Cerebellar cortex (tissue), 1 donor: ENCODE measurements at regions not wholly inside any gene's neighbourhood (a gene's known extent, or its start where the extent isn't known, plus 50 kb on each side); places are given as distances from the start of the nearest gene placed in this dataset.

Experiments
- DNase-seq: peaks from one replicate; pipeline ENCODE4 v3.0.0-alpha.2; 2015; ENCODE audit warnings: low spot score

DNA sequence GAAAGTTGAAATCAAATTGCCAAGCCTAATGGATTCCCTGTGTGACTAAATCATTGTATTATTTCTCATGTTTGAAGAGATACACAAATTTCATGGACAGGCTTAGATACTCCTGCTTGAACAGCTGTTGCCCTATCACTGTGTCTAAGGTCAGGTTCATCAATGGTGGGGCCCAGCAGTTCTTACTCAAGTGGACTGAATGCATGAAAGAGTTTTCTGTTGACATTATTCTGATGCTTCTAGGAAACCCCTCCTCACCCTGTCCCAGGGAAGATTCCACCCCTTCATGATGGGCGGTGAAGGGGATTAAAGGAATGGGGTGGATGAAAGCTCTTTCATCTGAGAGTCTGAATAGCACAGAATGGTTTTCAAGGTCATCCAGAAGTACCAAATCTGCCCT lies 148.8 kb downstream of the INO80D start:
- DNase-seq, result no peak

DNA sequence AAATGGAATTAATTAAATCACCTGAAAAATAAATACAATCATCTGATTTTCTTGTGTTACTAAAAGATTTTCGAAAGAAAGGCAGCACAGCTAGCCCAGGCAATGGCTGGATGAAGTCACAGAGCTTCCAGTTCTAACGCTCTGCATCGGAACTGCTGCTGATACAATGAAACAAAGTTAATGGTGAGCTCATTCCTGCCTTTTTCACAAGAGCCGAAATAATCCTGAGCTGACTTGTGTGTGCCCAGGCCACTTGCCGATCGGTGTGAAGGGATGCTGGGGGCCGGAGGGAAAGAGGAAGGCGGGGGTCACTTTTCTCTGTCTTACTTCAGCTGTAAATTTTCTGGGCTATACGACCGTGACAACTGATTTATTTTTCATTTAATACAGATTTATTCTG lies 149.5 kb downstream of the INO80D start:
- DNase-seq, result no peak

DNA sequence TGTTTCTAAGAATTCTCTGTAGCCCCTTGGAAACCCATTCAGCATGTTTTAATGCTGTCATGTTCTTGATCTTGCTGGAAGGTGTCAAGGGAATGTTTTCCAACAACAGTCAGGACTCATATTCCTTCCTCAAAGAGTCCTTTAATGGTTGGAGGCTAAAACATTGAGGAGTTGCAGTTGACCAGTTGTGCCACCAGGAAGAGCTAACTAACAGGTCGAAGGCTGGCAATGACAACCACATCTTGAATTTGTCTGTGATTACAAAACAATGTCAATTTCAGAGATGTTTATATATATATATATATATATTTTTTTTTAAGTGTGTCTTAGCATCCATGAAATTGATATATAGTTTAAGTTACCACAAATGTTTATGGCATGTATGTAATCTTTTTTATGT lies 151.5 kb downstream of the INO80D start:
- no peak for DNase-seq

DNA sequence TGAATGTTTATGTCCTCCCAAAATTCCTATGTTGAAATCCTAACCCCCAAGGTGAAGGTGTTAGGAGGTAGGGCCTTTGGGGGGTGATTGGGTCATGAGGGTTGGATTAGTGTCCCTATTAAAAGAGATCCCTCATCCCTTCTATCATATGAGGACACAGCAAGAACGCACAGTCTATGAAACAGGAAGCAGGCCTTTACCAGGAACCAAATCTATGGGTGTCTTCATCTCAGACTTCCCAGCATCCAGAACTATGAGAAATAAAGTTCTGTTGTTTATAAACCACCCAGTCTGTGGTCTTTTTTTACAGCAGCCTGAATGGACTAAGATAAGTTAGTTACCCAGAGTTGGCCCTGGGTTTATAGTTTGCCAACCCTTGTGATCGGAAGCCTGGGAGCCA lies 153.1 kb downstream of the INO80D start:
- no peak for DNase-seq

DNA sequence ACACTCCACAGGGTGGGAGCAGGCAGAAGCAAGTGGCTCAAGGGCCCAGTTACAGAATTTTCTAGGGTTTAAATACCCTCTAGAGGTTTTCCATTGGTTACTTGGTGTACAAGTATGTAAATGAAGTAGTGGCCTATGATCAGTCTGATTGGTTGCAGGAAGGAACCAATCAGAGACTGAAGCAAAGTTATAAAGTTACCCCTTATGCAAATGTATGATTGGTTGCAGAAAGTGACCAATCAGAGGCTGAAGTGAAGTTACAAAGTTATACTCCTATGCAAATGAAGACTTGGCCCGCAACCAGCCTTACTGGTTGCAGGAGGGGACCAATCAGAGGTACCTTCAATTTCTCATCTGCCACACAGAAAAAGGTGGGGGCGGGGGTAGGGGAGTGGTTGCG lies 154.6 kb downstream of the INO80D start:
- DNase-seq, result no peak

DNA sequence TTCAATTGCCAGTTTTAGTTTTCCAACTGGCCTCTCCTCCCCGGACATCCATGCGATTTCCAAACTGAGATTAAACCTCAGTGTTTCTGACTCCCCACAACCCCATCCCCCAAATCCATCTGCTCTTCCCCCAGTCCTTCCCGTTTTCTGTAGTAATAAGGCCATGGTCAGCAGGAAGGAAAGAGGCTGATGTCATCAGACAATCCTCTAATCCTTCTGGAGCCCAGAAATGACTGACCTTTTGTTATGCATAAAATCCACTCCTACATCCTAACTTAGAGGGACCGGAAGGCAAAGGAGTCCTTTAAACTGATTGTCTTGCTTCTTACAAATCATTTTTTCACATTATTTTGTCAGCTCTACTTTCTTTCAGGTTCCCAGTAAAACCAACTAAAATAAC lies 155.8 kb downstream of the INO80D start:
- no peak for DNase-seq

DNA sequence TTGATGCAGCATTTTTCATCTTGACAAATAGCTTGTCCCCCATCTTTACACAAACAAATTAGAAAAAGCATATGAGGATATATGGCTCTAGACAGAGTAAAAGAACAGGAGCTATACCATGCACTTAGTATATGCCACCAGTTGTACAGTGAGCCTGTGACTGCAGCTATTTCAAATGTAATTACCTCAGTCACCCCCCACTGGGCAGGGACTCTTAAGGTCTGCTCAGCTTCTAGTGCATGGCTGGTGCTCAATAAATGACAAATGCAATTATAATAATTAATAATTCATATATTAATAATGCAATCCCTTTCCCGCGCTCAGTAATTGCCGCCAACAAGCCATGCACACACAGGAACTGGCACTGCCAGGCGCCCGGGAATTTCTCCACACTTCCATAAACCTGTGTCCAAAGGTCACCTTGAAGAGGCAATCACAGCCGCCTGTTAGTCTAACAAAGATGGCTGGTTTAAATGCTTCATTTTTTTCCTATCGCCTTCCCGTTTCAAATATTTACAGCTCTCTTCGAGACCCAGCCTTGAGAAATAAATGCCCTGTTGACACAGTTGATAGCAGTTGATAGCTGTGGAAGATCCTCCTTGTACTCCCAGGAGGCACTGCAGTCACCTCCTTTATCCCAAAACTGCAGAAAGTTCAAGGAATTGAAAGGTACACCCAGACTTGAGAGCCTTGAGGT lies 156.6 kb downstream of the INO80D start:
- DNase-seq, result no peak

DNA sequence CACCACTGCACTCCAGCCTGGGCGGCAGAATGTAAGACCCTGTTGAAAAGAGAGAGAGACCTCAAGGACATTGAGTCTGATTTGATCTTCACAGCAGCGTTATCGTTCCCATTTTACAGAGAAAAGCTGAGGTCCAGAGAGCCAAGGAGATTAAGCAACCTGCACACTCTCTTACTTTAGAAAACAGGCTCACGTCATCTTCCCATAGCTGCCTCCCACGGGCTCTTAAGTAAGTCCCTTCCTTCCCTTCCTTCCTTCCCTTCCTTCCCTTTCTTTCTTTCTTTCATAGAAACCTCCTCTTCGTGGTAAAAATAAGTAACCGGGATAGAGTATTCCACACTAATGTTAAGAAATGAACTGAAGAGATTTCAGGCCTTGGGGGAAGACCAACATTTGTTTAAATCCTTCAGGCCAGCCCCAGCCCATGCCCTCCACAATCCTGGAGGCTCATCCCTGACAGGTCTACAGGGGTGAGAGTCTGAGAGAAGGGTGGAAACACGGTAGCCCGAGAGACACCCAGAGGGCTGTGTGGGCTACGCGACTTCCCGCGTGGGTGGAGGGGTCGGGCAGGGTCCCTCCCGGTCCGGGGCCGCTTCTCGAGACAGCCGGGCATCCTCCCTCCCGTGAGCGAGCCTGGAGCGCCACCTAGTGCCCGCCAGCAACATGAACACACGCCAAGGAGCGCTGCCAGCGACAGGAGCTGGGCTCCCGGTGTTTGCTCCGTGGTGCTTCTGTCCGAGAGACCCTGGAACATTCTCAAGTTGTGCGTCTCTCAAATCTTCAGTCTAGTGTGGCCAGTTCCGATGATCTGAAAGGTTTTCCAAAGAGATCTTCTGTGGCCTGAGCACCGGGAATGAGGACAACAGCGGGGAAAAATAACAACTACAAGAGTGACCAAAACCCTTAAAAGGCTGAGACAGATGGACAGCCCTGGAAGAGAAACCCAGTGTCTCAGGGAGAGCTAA lies 160.3 kb downstream of the INO80D start:
- peak; percentile 43 for DNase-seq

DNA sequence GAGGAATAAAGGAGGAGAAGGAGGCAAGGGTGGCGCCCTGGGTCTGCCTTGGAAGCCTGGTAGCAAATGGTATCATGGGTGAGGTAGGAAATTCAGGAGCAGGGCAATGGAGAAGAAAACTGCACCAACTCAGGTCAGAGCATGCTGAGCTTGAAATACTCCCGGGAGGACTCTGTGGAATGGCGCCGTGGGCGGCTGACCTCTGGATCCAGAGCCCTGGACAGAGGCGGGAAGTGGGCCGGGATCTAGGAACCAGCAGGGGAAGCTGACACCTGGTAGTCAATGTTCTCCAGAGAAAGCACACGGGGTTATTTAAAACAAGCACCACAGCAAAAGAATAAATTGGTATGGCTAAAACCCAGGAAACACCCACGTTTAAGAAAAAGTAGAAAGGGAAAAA lies 161.3 kb downstream of the INO80D start:
- no peak for DNase-seq

DNA sequence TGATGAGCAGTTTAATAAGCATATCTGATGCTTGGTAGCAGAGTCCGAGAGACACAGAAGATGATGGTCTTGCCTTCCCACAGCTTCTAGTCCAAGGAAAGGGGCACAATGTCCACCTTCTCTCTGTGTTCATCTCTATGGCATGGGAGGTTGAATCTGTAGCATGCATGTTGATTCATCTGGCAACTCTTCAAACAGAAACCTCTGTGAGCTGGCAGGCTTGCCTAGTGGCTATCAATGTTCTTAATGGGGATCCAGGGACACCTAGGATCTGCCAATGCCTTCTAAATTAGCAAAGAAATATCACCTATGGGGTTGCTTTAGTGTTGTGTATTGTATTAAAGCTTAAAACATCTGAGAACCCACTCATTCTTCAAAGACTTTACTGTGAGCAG lies 170.8 kb downstream of the INO80D start:
- DNase-seq, result no peak

DNA sequence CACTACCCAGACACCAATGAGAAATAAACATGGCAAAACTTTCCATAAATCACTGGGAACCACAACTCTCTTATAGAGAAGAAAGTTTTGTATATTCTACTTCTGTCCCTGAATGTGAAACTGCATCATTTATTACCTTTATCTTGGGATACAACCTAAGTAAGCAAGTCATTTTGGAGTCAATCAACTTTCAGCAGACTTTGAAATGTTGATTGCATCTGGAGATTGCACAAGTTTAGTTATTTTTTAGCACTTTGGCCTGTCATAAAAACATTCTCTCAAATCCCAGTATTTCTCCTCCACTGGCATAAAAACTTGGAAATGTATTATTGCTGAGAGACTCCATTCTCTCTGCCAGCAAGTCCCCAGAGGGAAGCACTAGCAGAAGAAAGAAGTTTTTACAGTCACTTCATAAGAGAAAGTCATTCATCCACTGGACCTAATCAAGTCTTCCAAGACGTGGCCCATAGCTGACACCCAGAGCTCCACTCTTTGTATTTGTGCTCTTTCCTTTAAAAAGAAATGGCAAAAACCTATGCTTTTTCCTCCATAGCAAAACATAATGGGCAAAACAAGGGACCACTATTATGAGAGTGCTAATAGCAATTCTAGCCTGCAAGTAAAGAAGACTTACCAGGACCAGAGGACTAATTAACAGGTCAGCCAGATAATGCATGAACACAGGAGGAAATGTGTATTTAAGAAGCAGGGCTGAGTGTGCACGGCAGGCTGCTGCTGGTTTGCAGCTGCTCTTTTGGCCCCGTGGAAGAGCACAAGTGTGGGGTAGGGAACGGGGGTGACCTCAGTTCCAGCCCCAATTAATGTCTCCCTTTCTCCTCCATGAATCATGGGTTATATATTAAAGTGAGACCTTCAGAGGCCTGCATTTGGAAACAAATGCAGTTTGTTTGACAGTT lies 171.5 kb downstream of the INO80D start:
- DNase-seq, result no peak

DNA sequence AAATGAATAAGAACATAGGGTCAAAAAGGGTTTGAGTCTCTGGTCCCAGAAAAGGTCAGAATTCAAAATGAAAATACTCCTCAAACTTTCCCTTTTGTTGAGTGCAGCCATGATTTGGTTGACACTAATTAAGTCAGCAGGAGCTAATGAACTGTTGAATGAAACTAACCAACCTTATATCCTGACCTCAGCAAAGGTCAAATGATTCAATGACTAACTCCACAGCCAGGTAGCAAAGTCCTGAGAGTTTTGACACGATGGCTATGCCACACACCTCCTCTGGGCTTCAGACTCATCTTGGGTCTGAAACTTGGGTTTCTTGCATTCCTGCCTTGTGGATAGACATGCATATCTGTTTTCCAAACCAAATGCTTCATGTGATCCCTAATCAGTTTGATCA lies 172.3 kb downstream of the INO80D start:
- DNase-seq, result no peak

DNA sequence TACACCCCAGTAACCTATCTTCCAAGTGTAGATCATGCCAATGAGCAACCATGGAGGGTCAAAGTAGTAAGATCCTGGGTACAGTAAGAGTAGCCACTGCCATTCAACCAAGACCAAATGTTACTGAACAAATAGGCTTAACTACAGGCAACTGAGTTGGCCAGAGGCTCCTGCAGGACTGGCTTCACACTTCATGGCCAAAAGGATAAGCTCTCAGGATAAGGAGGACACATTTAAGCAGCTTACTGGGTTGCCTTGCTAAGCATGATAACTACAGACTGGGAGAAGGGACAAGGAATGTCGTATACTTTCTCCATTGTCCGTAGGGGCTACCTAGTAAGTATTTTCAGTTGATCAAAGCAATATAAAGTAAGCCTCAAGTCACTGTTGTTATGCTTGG lies 174.7 kb downstream of the INO80D start:
- DNase-seq, result no peak

DNA sequence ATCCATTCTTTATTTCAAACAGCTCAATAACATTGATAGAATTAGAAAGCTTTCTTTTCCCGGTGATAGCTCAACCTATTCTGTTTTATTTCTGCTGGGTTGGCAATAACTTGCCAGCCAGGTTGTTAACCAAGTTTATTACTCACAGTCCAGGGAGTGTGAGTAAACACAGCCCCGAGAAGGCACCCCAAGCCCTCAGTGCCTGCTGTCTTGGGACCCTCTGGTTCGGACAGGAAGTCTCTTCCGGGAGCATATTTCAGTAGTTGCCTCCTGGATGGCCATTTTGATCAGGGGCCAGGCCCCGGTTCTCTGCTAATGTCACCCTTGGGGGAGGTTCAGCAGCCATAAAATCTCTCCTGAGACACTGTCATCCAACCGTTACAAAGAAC lies 176.8 kb downstream of the INO80D start:
- no peak for DNase-seq

DNA sequence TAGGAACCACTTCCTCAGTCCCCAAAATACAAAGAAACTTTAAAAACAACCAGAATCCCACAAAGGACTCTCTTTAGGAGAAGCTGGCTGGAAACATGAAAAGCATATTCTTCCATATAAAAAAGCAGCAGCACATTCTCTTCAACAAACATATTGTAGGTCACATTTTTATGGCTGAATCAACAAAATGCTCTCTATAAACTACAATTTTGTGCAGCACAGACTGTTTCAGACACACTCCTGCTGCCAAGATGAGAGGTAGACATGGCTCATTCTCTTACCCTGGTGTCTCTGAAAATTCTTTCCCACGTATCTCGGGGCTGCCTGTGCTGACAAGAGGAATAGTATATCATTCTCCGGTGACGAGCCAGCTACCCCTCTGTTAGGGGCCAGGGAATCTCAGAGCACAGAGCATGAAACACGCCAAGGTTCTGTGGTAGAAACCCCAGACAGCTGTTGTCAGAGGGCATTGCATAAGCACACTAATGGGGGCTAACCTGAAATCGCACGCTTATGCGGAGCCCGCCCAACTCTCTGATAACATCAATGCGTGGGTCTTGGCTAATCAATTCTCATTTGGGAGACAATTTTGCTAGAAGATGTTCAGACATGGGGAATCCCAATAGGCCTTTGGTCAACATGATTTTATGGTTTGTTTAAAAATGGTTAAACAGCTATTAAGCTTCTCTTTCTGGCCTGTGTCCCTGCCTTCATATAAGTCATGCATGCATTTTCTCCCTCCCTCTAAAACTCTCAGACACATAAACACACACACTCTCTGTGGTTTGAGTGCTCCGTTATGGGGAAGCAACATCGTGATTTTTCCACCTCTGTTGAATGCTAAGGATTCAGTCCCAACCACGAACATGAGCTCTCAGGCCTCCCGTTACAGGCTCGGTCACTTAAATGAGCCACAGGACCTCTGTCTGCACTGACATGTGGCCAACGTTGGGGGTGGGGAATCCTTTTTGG lies 177.5 kb downstream of the INO80D start:
- no peak for DNase-seq

DNA sequence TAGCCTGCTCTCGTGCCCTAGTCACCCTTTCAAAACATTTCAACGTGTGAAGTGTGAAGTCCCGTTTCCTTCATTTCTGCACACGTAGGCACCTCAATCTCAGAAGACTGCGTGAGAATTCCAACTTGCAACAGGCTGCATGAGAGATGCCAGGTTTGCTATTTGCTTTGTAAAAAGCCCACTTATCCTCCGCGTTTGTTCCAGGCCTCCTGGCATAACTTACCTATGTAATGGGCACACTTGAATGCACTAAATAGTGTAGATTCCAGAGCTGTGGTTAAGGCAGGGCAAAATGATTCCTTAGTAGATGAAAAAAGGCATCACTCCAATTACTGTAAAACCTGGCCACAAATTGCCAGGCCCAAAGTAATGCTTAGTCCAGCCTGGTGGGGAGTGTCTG lies 179.6 kb downstream of the INO80D start:
- DNase-seq, result no peak

DNA sequence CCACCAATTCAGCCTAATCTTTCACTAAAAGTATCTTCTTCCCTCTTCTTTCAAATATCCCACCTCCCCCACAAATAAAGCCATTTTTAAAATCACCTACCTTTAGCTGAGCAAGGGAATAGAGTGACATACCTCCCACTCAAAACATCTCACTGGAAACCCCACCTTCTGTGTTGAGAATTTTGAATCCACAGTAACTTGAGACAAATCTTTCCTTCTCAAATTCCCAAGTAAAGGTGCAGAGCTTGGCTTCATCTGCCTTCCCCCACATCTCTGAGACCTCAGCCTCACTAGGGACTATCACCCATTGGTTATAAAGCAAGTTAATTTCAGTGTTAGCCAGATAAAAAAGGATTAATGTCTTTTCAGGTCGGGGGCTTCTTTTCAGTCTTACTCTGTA lies 180.4 kb downstream of the INO80D start:
- DNase-seq, result no peak

DNA sequence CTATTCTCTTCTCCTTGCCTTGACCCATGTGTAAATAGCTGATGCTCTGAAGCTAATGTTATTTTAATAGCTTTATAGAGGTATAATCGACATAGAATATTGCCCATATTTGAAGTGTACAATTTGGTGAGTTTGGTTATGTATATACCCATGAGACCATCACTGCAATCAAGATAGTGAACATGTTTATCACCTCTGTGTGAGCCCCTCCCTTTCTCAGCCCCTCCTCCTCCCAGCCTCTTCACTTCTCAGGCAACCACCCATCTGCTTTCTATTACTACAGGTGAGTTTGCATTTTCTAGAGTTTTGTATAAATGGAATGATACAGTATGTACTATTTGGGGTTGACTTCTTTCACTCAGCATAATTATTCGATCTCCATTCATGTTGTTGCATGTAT lies 181.1 kb downstream of the INO80D start:
- DNase-seq, result no peak

DNA sequence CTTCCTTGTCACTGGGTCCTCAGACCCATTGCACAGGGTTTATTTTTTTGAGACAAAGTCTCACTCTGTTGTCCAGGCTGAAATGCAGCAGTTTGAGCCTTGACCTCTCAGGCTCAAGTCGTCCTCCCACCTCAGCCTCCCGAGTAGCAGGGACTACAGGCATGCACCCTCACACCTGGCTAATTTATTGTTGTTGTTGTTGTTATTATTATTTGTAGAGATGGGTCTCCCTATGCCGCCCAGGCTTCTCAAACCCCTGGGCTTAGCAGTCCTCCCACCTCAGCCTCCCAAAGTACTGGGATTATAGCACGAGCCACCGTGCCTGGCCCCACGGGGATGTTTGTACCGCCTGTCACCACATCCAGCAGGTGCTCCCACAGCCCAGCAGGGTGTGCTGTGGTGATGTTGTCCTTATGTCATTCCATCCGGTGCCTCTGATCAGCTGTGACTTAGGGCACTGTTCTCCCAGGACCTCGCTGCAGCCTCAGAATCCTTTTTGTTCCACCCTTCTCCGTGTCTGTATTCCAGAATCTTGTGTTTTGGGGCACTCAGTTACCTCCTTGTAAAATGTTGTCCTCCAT lies 182.3 kb downstream of the INO80D start:
- DNase-seq, result peak; percentile 17

DNA sequence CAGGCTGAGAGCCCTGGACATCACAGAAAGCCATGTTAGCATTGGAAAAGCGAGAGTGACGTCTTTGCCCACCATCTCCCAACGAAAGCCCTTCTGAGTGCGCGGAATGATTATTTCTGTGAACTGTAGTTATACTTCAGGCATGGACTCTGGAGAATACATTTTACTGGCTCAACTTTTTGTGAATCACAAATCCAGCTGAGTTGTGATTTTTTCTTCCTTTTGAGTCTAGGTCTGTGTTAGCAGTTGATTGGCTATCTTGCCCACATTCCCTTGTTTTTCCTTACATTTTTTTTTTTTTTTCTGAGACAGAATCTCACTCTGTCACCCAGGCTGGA lies 183.1 kb downstream of the INO80D start:
- no peak for DNase-seq
